H1 (cell line): ENCODE measurements at regions not wholly inside any gene's neighbourhood (a gene's known extent, or its start where the extent isn't known, plus 50 kb on each side); places are given as distances from the start of the nearest gene placed in this dataset.

Experiments
- CTCF ChIA-PET: fragments of 300-600 bp; sonication (Branson Sonifier 250); formaldehyde crosslinking; loops from one replicate; lab custom pipeline; 2021; ENCODE audit not compliant: partially characterized antibody; lab: Charles Lee
- POLR2A ChIA-PET: fragments of 300-600 bp; sonication (Branson Sonifier 250); formaldehyde crosslinking; loops from one replicate; lab custom pipeline; 2021; ENCODE audit warnings: inconsistent platforms; ENCODE audit not compliant: partially characterized antibody; lab: Charles Lee
- DNase-seq, 2 experiments: peaks; one replicate each; pipeline versions ENCODE4 v3.0.0 to v3.0.0-alpha.2; 2010 to 2022; ENCODE audit warnings: low spot score in 2 of 2, low read depth in 1 of 2, mixed read lengths in 1 of 2
- FAIRE-seq: peaks from 2 replicates; lab custom pipeline; 2011; peaks lifted over from hg19 to GRCh38; lab: Jason Lieb, UNC
- H2AFZ ChIP-seq: 2 replicates; pipeline ENCODE4 v1.8.1; 2012; ENCODE audit warnings: low read length, inconsistent platforms
- H2AK5ac ChIP-seq: 2 replicates; pipeline ENCODE4 v1.6.1; 2013; ENCODE audit warnings: low read depth, low read length
- H2BK120ac ChIP-seq: replicated peaks from 2 replicates; pipeline ENCODE3; 2013; ENCODE audit warnings: low read depth, low read length, inconsistent platforms
- H2BK12ac ChIP-seq: 2 replicates; pipeline ENCODE4 v1.6.1; 2013; ENCODE audit warnings: low read depth, low read length
- H2BK15ac ChIP-seq: 2 replicates; pipeline ENCODE4 v1.6.1; 2013; ENCODE audit warnings: low read length
- H2BK20ac ChIP-seq: 2 replicates; pipeline ENCODE4 v1.6.1; 2013; ENCODE audit warnings: low read length
- H2BK5ac ChIP-seq: 2 replicates; pipeline ENCODE4 v1.6.1; 2013; ENCODE audit warnings: low read depth, low read length
- H3K14ac ChIP-seq: 2 replicates; pipeline ENCODE4 v1.6.1; 2013; ENCODE audit warnings: inconsistent platforms; ENCODE audit not compliant: insufficient read length
- H3K18ac ChIP-seq: 2 replicates; pipeline ENCODE4 v1.6.1; 2013; ENCODE audit warnings: low read length; ENCODE audit errors: extremely low read depth
- H3K23ac ChIP-seq: 2 replicates; pipeline ENCODE4 v1.6.1; 2013; ENCODE audit warnings: inconsistent platforms; ENCODE audit not compliant: insufficient read length
- H3K23me2 ChIP-seq: 2 replicates; pipeline ENCODE4 v1.6.1; 2013; ENCODE audit warnings: low read depth, low read length
- H3K27ac ChIP-seq: 2 replicates; pipeline ENCODE4 v1.6.1; 2011; ENCODE audit warnings: low read depth, low read length, inconsistent platforms
- H3K27me3 ChIP-seq, 4 experiments: replicated peaks in 1 of 4; 1 replicate in 1 of 4; 2 replicates in 3 of 4; pipeline versions ENCODE4 v1.6.1 to v1.8.1; 2011 to 2013; ENCODE audit warnings: low read length in 3 of 4, mild to moderate bottlenecking in 3 of 4, inconsistent platforms in 2 of 4, mixed read lengths in 2 of 4, moderate library complexity in 1 of 4; ENCODE audit not compliant: control insufficient read depth in 3 of 4, insufficient read depth in 3 of 4; ENCODE audit errors: extremely low read depth in 1 of 4
- H3K36me3 ChIP-seq, 4 experiments: 2 replicates each; pipeline versions ENCODE4 v1.6.1 to v1.8.1; 2011 to 2013; ENCODE audit warnings: mild to moderate bottlenecking in 4 of 4, low read length in 3 of 4, moderate library complexity in 2 of 4, control low read depth in 1 of 4, inconsistent platforms in 1 of 4; ENCODE audit not compliant: insufficient read depth in 4 of 4, control insufficient read depth in 2 of 4
- H3K4ac ChIP-seq: replicated peaks from 2 replicates; pipeline ENCODE3; 2013; ENCODE audit warnings: low read length, low read depth, mixed read lengths, inconsistent platforms; ENCODE audit not compliant: insufficient read length
- H3K4me1 ChIP-seq, 4 experiments: replicated peaks in 1 of 4; 1 replicate in 1 of 4; 2 replicates in 3 of 4; pipeline versions ENCODE4 v1.6.1 to v1.8.1; 2011 to 2013; ENCODE audit warnings: low read length in 3 of 4, inconsistent platforms in 2 of 4, mixed read lengths in 1 of 4; ENCODE audit not compliant: insufficient read depth in 4 of 4, control insufficient read depth in 3 of 4
- H3K4me2 ChIP-seq, 2 experiments: 2 replicates each; pipeline versions ENCODE4 v1.6.1 to v1.8.1; 2011 to 2013; ENCODE audit warnings: low read depth in 2 of 2, low read length in 2 of 2, control low read depth in 1 of 2, inconsistent platforms in 1 of 2, mild to moderate bottlenecking in 1 of 2; ENCODE audit not compliant: insufficient read depth in 1 of 2
- H3K4me3 ChIP-seq, 4 experiments: fragments of 200-600, 300-600 bp in 1 of 4; sonication (generic), shearing (Covaris generic), sonication (Bioruptor Twin) in 1 of 4; 2 replicates each; pipeline versions ENCODE4 v1.5.1 to v1.8.1; 2011 to 2016; ENCODE audit warnings: low read length in 4 of 4, low read depth in 3 of 4, control low read depth in 2 of 4, inconsistent platforms in 2 of 4, mild to moderate bottlenecking in 2 of 4, mixed read lengths in 1 of 4, moderate library complexity in 1 of 4; ENCODE audit not compliant: insufficient read depth in 2 of 4; ENCODE audit errors: extremely low read depth in 1 of 4
- H3K56ac ChIP-seq: replicated peaks from 2 replicates; pipeline ENCODE3; 2013; ENCODE audit warnings: low read depth, mild to moderate bottlenecking, mixed read lengths, low read length, inconsistent platforms; ENCODE audit not compliant: insufficient read length
- H3K79me1 ChIP-seq: 2 replicates; pipeline ENCODE4 v1.6.1; 2013; ENCODE audit warnings: low read depth, low read length, control low read depth
- H3K79me2 ChIP-seq, 2 experiments: 2 replicates each; pipeline versions ENCODE4 v1.6.1 to v1.8.1; 2012 to 2013; ENCODE audit warnings: low read length in 2 of 2, mild to moderate bottlenecking in 2 of 2, inconsistent platforms in 1 of 2; ENCODE audit not compliant: insufficient read depth in 2 of 2, control insufficient read depth in 1 of 2
- H3K9ac ChIP-seq, 4 experiments: replicated peaks in 1 of 4; 1 replicate in 1 of 4; 2 replicates in 3 of 4; pipeline versions ENCODE4 v1.6.1 to v1.8.1; 2011 to 2013; ENCODE audit warnings: low read depth in 3 of 4, low read length in 3 of 4, control low read depth in 2 of 4, mild to moderate bottlenecking in 2 of 4, moderate library complexity in 2 of 4, inconsistent platforms in 1 of 4; ENCODE audit errors: extremely low read depth in 1 of 4
- H3K9me3 ChIP-seq, 2 experiments: 2 replicates each; pipeline versions ENCODE4 v1.6.1 to v1.8.1; 2012 to 2013; ENCODE audit warnings: mild to moderate bottlenecking in 2 of 2, moderate library complexity in 2 of 2, control low read depth in 1 of 2, inconsistent platforms in 1 of 2, low read depth in 1 of 2, low read length in 1 of 2, mixed read lengths in 1 of 2; ENCODE audit not compliant: insufficient read depth in 2 of 2
- H4K20me1 ChIP-seq, 2 experiments: replicated peaks in 1 of 2; 2 replicates each; pipeline versions ENCODE3 to v1.8.1; 2011 to 2013; ENCODE audit warnings: inconsistent platforms in 2 of 2, low read length in 2 of 2, mild to moderate bottlenecking in 1 of 2; ENCODE audit not compliant: insufficient read depth in 2 of 2, control insufficient read depth in 1 of 2
- H4K5ac ChIP-seq: 2 replicates; pipeline ENCODE4 v1.6.1; 2013; ENCODE audit warnings: low read length, low read depth, mixed read lengths, inconsistent platforms; ENCODE audit not compliant: insufficient read length
- H4K8ac ChIP-seq: 2 replicates; pipeline ENCODE4 v1.8.0; 2013; ENCODE audit warnings: mild to moderate bottlenecking, moderate library complexity, low read length, inconsistent platforms; ENCODE audit not compliant: insufficient read depth; ENCODE audit errors: extremely low read depth
- H4K91ac ChIP-seq: replicated peaks from 2 replicates; pipeline ENCODE3; 2013; ENCODE audit warnings: low read length, mixed read lengths, inconsistent platforms; ENCODE audit not compliant: insufficient read length
- ATF2 ChIP-seq: IDR thresholded peaks from 2 replicates; pipeline ENCODE4 v1.6.1; 2012; ENCODE audit warnings: low read length, inconsistent platforms
- BACH1 ChIP-seq: IDR thresholded peaks from 2 replicates; pipeline ENCODE4 v1.6.1; 2012; ENCODE audit warnings: low read length, improper control_type of control experiment
- CBX5 ChIP-seq: fragments of 300-800, 300-1000 bp; sonication (generic); IDR thresholded peaks from 2 replicates; pipeline ENCODE4 v1.7.1; 2016; ENCODE audit warnings: antibody characterized with exemption, low read length, low read depth
- CREB1 ChIP-seq: IDR thresholded peaks from 2 replicates; pipeline ENCODE4 v1.6.1; 2012; ENCODE audit warnings: inconsistent platforms
- EZH2 ChIP-seq: fragments of 200-600 bp; sonication (generic); IDR thresholded peaks from 2 replicates; pipeline ENCODE4 v1.7.1; 2012; ENCODE audit warnings: low read depth, mild to moderate bottlenecking, moderate library complexity, low read length, inconsistent platforms; ENCODE audit not compliant: severe bottlenecking
- HDAC6 ChIP-seq: IDR thresholded peaks from one replicate; pipeline ENCODE4 v1.7.1; 2012; ENCODE audit warnings: low read depth, mild to moderate bottlenecking, inconsistent platforms, low read length, moderate library complexity
- RAD21 ChIP-seq, 2 experiments: IDR thresholded peaks in 1 of 2; conservative IDR thresholded peaks in 1 of 2; 2 replicates each; pipeline ENCODE4 v1.6.1; 2011; ENCODE audit warnings: low read depth in 2 of 2, low read length in 2 of 2, improper control_type of control experiment in 1 of 2, inconsistent platforms in 1 of 2, mild to moderate bottlenecking in 1 of 2, moderate library complexity in 1 of 2
- RFX5 ChIP-seq: IDR thresholded peaks from 2 replicates; pipeline ENCODE4 v1.6.1; 2011; ENCODE audit warnings: low read depth, low read length, improper control_type of control experiment, borderline replicate concordance
- RXRA ChIP-seq: IDR thresholded peaks from 2 replicates; pipeline ENCODE4 v1.6.1; 2011; ENCODE audit warnings: low read depth, mild to moderate bottlenecking, low read length, moderate library complexity; ENCODE audit not compliant: insufficient read depth
- SAP30 ChIP-seq: fragments of 300-600 bp; sonication (generic); IDR thresholded peaks from 2 replicates; pipeline ENCODE4 v1.7.1; 2012; ENCODE audit warnings: low read length, moderate library complexity, mild to moderate bottlenecking, inconsistent platforms; ENCODE audit not compliant: insufficient read depth, insufficient replicate concordance
- TAF1 ChIP-seq: IDR thresholded peaks from 2 replicates; pipeline ENCODE4 v1.6.1; 2011; ENCODE audit warnings: mild to moderate bottlenecking, low read depth, low read length
- YY1 ChIP-seq: IDR thresholded peaks from 2 replicates; pipeline ENCODE4 v1.6.1; 2011; ENCODE audit warnings: low read depth, mild to moderate bottlenecking, low read length
- ZNF274 ChIP-seq: IDR thresholded peaks from 2 replicates; pipeline ENCODE4 v1.7.0; 2012; ENCODE audit warnings: low read length, borderline replicate concordance; ENCODE audit errors: extremely low read depth
- WGBS, 2 experiments: shearing (Covaris generic) in 1 of 2; methylation state at CpG; one replicate each; pipeline versions ENCODE4 v1.1.6 to v1.1.7; 2013 to 2015; ENCODE audit warnings: low lambda C conversion rate in 2 of 2, mixed read lengths in 2 of 2, inconsistent platforms in 1 of 2, low coverage in 1 of 2, missing lambda C conversion rate in 1 of 2; ENCODE audit not compliant: insufficient replicate concordance in 2 of 2, insufficient coverage in 1 of 2, insufficient read length in 1 of 2; ENCODE audit errors: extremely low coverage in 1 of 2, missing lambda C conversion rate in 1 of 2; 5-methylcytosine and 5-hydroxymethylcytosine counted together

- no peak overlapping the region for H2BK5ac ChIP-seq
- H2BK20ac ChIP-seq, result no peak overlapping the region
- no peak overlapping the region for H4K5ac ChIP-seq
- H3K4me3 ChIP-seq, result no peak overlapping the region
- ChIA-PET CTCF (interaction anchor here (0.6 to 1.2 kb wide), 2 partner anchors 19 to 51 kb away, joined by 4 to 5 read pairs; no protein-coding TSS in a partner anchor), POLR2A (no interaction called here)
- no peaks in the 10 kb centered on the region for H3K27me3 ChIP-seq
- no peaks in the 10 kb centered on the region for H3K79me2 ChIP-seq
- no peak overlapping the region for H3K18ac ChIP-seq
- no peak overlapping the region for H2AFZ ChIP-seq
- H3K9me3 ChIP-seq, result no peaks in the 10 kb centered on the region
- DNase-seq (no peak), FAIRE-seq (no peak)
- H3K23ac ChIP-seq, result no peak overlapping the region
- WGBS, 2 experiments, result 78% methylated on average over 7 of the region's 7 CpGs; no CpG with 5 or more reads in 1 of the 2 experiments
- H3K4me1 ChIP-seq, result no peaks in the 10 kb centered on the region
- H3K79me1 ChIP-seq, result no peaks in the 10 kb centered on the region
- no peaks in the 10 kb centered on the region for H3K36me3 ChIP-seq
- H3K9ac ChIP-seq, result no peak overlapping the region
- H2BK12ac ChIP-seq, result no peak overlapping the region
- H2AK5ac ChIP-seq, result no peak overlapping the region
- H4K91ac ChIP-seq, result no peak overlapping the region
- no peak overlapping the region for H3K14ac ChIP-seq
- H3K23me2 ChIP-seq, result no peaks in the 10 kb centered on the region
- no peak overlapping the region for H3K27ac ChIP-seq
- H4K8ac ChIP-seq, result no peak overlapping the region
- no peak overlapping the region for H2BK15ac ChIP-seq
- H3K4me2 ChIP-seq, result no peak overlapping the region
- H3K4ac ChIP-seq, result no peak overlapping the region
- no peak overlapping the region for H2BK120ac ChIP-seq
- H4K20me1 ChIP-seq, result no peaks in the 10 kb centered on the region
- H3K56ac ChIP-seq, result no peak overlapping the region
- TF ChIP-seq RFX5 (no peak), SAP30 (no peak), BACH1 (no peak), YY1 (no peak), ZNF274 (no peak), RXRA (no peak), ATF2 (no peak), HDAC6 (no peak), CREB1 (no peak), RAD21 (IDR thresholded peaks at IDR 0.05 in 1 of 2, conservative IDR thresholded peaks at IDR 0.05 in 1 of 2; ENCODE audit: low read depth in 2 of 2, low read length in 2 of 2) (no peak), CBX5 (no peak), TAF1 (no peak), EZH2 (no peak)
Observed at GRCh38 chr1:193957556-193958095, 771.2 kb upstream of the B3GALT2 start.
